Ovary (tissue), 3 donors: ENCODE measurements at regions not wholly inside any gene's neighbourhood (a gene's known extent, or its start where the extent isn't known, plus 50 kb on each side); places are given as distances from the start of the nearest gene placed in this dataset.

Experiments
- CTCF ChIP-seq, 3 donors: fragments of 450-650 bp in 2 of 3; fragments of 200-600 bp in 1 of 3; IDR thresholded peaks; one replicate each; pipeline versions ENCODE4 v1.5.1 to v1.8.0; 2016 to 2022; ENCODE audit warnings: antibody characterized with exemption in 3 of 3, mild to moderate bottlenecking in 1 of 3
- POLR2A ChIP-seq: fragments of 450-650 bp; IDR thresholded peaks from one replicate; pipeline ENCODE4 v1.6.1; 2017; ENCODE audit warnings: antibody characterized with exemption, mild to moderate bottlenecking, moderate library complexity
- donor health status: DM: no; HTN: no; CAD: no.

DNA sequence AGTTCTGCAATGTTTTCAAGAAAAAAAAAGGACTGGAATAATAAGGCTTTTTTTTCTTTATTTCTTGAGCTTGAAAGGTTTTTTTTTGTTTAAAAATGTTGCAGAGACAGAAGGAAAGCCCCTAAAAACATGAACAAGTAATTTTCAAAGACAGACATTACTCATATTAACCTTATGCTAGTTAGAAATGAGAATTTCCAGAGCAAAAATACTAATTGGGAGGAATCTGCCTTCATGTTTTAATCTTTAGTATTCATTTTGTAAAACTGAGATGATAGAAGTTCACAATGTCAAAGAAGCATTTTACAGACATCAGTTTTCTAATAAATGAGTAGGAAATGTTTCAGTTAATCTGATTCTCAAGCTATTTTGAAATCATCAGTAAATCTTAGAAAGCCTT lies 1805.3 kb downstream of the PCDH7 start:
- TF ChIP-seq POLR2A: no peak
- no peak for TF ChIP-seq CTCF (IDR thresholded peaks at IDR 0.05)
